K562 (cell line): ENCODE measurements at regions not wholly inside any gene's neighbourhood (a gene's known extent, or its start where the extent isn't known, plus 50 kb on each side); places are given as distances from the start of the nearest gene placed in this dataset.

Experiments used
- ATAC-seq: fragments of 200-7000 bp; cut with Tn5 transposase; 3 replicates; pipeline ENCODE4 v1.9.1; 2020; ENCODE audit warnings: moderate library complexity
- BruUV-seq: library from RNA; stranded (reverse); fragments of 400-500 nt; replicated peaks from 2 replicates; lab custom pipeline; 2021; lab: Mats Ljungman, UMichigan
- CTCF ChIA-PET: fragments of 300-600 bp; formaldehyde crosslinking; extraction: SDS; loops from one replicate; lab custom pipeline; 2021; ENCODE audit warnings: low intra/inter-chr PET ratio; lab: Yijun Ruan, JAX
- POLR2A ChIA-PET: fragments of 300-600, 350-650 bp; sonication (Branson Sonifier 250); formaldehyde crosslinking; extraction: SDS; loops from one replicate; lab custom pipeline; 2021; ENCODE audit warnings: antibody characterized with exemption, inconsistent platforms; lab: Yijun Ruan, JAX
- DNase-seq, 4 experiments: peaks; one replicate each; pipeline versions ENCODE4 v3.0.0 to v3.0.0-alpha.2; 2011 to 2018; ENCODE audit warnings: low spot score in 3 of 4, mixed read lengths in 3 of 4; ENCODE audit errors: extremely low read depth in 1 of 4
- FAIRE-seq: peaks from 2 replicates; lab custom pipeline; 2011; peaks lifted over from hg19 to GRCh38; lab: Jason Lieb, UNC
- H2AFZ ChIP-seq: 2 replicates; pipeline ENCODE4 v1.6.0; 2011; ENCODE audit warnings: low read depth, low read length, control low read depth, inconsistent platforms
- H3K27ac ChIP-seq: fragments of 200-600 bp; 3 replicates; pipeline ENCODE4 v1.8.0; 2011; ENCODE audit warnings: low read depth, mild to moderate bottlenecking, control low read depth, inconsistent platforms, low read length, moderate library complexity, mixed read lengths; ENCODE audit errors: extremely low read depth
- H3K27me3 ChIP-seq, 2 experiments: fragments of 300-600 bp in 1 of 2; 2 replicates in 1 of 2; 3 replicates in 1 of 2; pipeline versions ENCODE4 v1.6.0 to v1.8.0; 2011; ENCODE audit warnings: inconsistent platforms in 2 of 2, low read length in 2 of 2, mild to moderate bottlenecking in 1 of 2, mixed read lengths in 1 of 2, moderate library complexity in 1 of 2; ENCODE audit not compliant: control insufficient read depth in 2 of 2, insufficient read depth in 2 of 2
- H3K36me3 ChIP-seq: fragments of 300-600 bp; 3 replicates; pipeline ENCODE4 v1.8.0; 2011; ENCODE audit warnings: mild to moderate bottlenecking, low read length, inconsistent platforms; ENCODE audit not compliant: control insufficient read depth, insufficient read depth
- H3K4me1 ChIP-seq, 2 experiments: fragments of 200-600 bp in 1 of 2; replicated peaks in 1 of 2; 2 replicates in 1 of 2; 3 replicates in 1 of 2; pipeline versions ENCODE4 v1.5.1 to v1.8.0; 2011; ENCODE audit warnings: inconsistent platforms in 2 of 2, low read length in 2 of 2, mild to moderate bottlenecking in 1 of 2, mixed read lengths in 1 of 2, moderate library complexity in 1 of 2; ENCODE audit not compliant: control insufficient read depth in 2 of 2, insufficient read depth in 2 of 2
- H3K4me2 ChIP-seq: 2 replicates; pipeline ENCODE4 v1.6.1; 2011; ENCODE audit warnings: low read length, control low read depth, inconsistent platforms, mixed read lengths; ENCODE audit not compliant: insufficient read depth
- H3K4me3 ChIP-seq: fragments of 200-600 bp; sonication (generic), shearing (Covaris generic); 2 replicates; pipeline ENCODE4 v1.5.1; 2016; ENCODE audit warnings: control low read depth, inconsistent platforms
- H3K79me2 ChIP-seq: fragments of 200-600 bp; 3 replicates; pipeline ENCODE4 v1.8.0; 2011; ENCODE audit warnings: low read length, inconsistent platforms; ENCODE audit not compliant: control insufficient read depth, insufficient read depth
- H3K9ac ChIP-seq, 2 experiments: 2 replicates each; pipeline versions ENCODE4 v1.6.0 to v1.6.1; 2011; ENCODE audit warnings: low read depth in 2 of 2, low read length in 2 of 2, control low read depth in 1 of 2, inconsistent platforms in 1 of 2, mild to moderate bottlenecking in 1 of 2, mixed read lengths in 1 of 2; ENCODE audit not compliant: insufficient read depth in 1 of 2
- H3K9me1 ChIP-seq: one replicate; pipeline ENCODE4 v1.6.0; 2011; ENCODE audit warnings: inconsistent platforms, mild to moderate bottlenecking, low read length, moderate library complexity; ENCODE audit not compliant: control insufficient read depth, insufficient read depth
- H3K9me3 ChIP-seq: replicated peaks from 2 replicates; pipeline ENCODE4 v1.5.1; 2011; ENCODE audit warnings: low read depth, low read length, inconsistent platforms; ENCODE audit not compliant: control insufficient read depth, insufficient read depth
- H4K20me1 ChIP-seq: replicated peaks from 2 replicates; pipeline ENCODE4 v1.6.1; 2011; ENCODE audit warnings: low read length, inconsistent platforms, mixed read lengths; ENCODE audit not compliant: control insufficient read depth, insufficient read depth
- ARNT ChIP-seq, 2 experiments: fragments of 450-650 bp; IDR thresholded peaks; 2 replicates each; pipeline ENCODE4 v1.6.1; 2016; ENCODE audit warnings: mild to moderate bottlenecking in 1 of 2
- ATF1 ChIP-seq, 2 experiments: fragments of 450-650 bp in 1 of 2; IDR thresholded peaks; 2 replicates each; pipeline ENCODE4 v1.6.1; 2016; ENCODE audit warnings: missing compliant biosample characterization in 1 of 2, missing genetic modification characterization in 1 of 2
- BHLHE40 ChIP-seq: IDR thresholded peaks from 2 replicates; pipeline ENCODE4 v1.6.1; 2011; ENCODE audit warnings: low read length, improper control_type of control experiment
- CCAR2 ChIP-seq: fragments of 200-400 bp; formaldehyde crosslinking; IDR thresholded peaks from 2 replicates; pipeline ENCODE4 v1.6.1; 2017; ENCODE audit warnings: mild to moderate bottlenecking, low read depth, low read length
- CEBPG ChIP-seq, 3 experiments: fragments of 200-800 bp in 1 of 3; sonication (Bioruptor generic) in 1 of 3; sonication (generic) in 1 of 3; formaldehyde crosslinking in 1 of 3; IDR thresholded peaks in 2 of 3; conservative IDR thresholded peaks in 1 of 3; 2 replicates each; pipeline versions ENCODE4 v1.6.1 to v1.8.0; 2016 to 2022; ENCODE audit warnings: missing compliant biosample characterization in 2 of 3, missing genetic modification characterization in 2 of 3, mild to moderate bottlenecking in 1 of 3, missing genetic modification reagents in 1 of 3
- IFI16 ChIP-seq: fragments of 250-450 bp; sonication (Bioruptor Pico); IDR thresholded peaks from 2 replicates; pipeline ENCODE4 v2.1.2; 2022; ENCODE audit warnings: mild to moderate bottlenecking, inconsistent platforms
- THRB ChIP-seq: fragments of 450-650 bp; formaldehyde crosslinking; conservative IDR thresholded peaks from 2 replicates; pipeline ENCODE4 v1.4.0; 2022; ENCODE audit warnings: mild to moderate bottlenecking, missing genetic modification characterization
- ZBTB7A ChIP-seq: IDR thresholded peaks from 2 replicates; pipeline ENCODE4 v1.6.1; 2011; ENCODE audit warnings: low read depth, mild to moderate bottlenecking, low read length, moderate library complexity, borderline replicate concordance; ENCODE audit not compliant: control insufficient read depth
- WGBS: fragments of 100-300 bp; shearing (Covaris generic); methylation state at CpG from one replicate; pipeline ENCODE4 v1.1.6; 2016; ENCODE audit warnings: low coverage, mixed read lengths; ENCODE audit not compliant: insufficient coverage; ENCODE audit errors: missing lambda C conversion rate; 5-methylcytosine and 5-hydroxymethylcytosine counted together
- in situ Hi-C: fragments of 300-500 bp; cut with MboI; formaldehyde crosslinking; loops from 4 replicates; pipeline ENCODE4 v1.15.0; 2018; ENCODE audit warnings: inconsistent platforms, mixed read lengths
- intact Hi-C: fragments of 100-400 bp; cut with micrococcal nuclease; formaldehyde crosslinking; loops from 2 replicates; pipeline ENCODE4 v1.14.2; 2022
- TF ChIP-seq, protein P1 (sequence below): fragments of 250-450 bp; sonication (Bioruptor Pico); IDR thresholded peaks from 2 replicates; pipeline ENCODE4 v1.5.0; 2021; ENCODE audit warnings: mild to moderate bottlenecking, borderline replicate concordance
- TF ChIP-seq, protein P2 (sequence below): sonication (generic); formaldehyde crosslinking; IDR thresholded peaks from 2 replicates; pipeline ENCODE4 v1.5.0; 2020; ENCODE audit warnings: missing genetic modification reagents

- POLR2A ChIA-PET: no interaction called here
- 0% methylated on average over 3 of the region's 3 CpGs for WGBS
- Histone ChIP-seq H3K27me3 (peaks cover 2 to 9% of the 10 kb centered on the region in 2 experiments; a peak in 3 of 5 replicates), H4K20me1 (no peaks in the 10 kb centered on the region), H3K4me1 (no peaks in the 10 kb centered on the region), H3K9me3 (no peaks in the 10 kb centered on the region), H3K4me3 (no peak overlapping the region), H3K79me2 (no peaks in the 10 kb centered on the region), H3K27ac (no peak overlapping the region), H3K4me2 (no peak overlapping the region), H3K36me3 (no peaks in the 10 kb centered on the region), H3K9ac (no peak overlapping the region), H3K9me1 (no peaks in the 10 kb centered on the region), H2AFZ (no peak overlapping the region)
- DNase-seq: no peak
- in situ Hi-C loops: no loop called here
- intact Hi-C loops: loop anchor here (2.0 to 5.0 kb wide), 3 partner anchors 420 to 600 kb away; no protein-coding TSS in a partner anchor
- CTCF ChIA-PET: interaction anchor here (0.9 kb wide), 1 partner anchor 448 kb away, joined by 3 read pairs; no protein-coding TSS in a partner anchor
- FAIRE-seq: no peak
- ATAC-seq: no peak
- TF ChIP-seq CEBPG (CRISPR knock-in tag; IDR thresholded peaks at IDR 0.05) (no peak), CEBPG (tag; conservative IDR thresholded peaks at IDR 0.05 in 1 of 2, IDR thresholded peaks at IDR 0.05 in 1 of 2) (no peak), THRB (no peak), IFI16 (CRISPR knock-in tag) (no peak), CCAR2 (no peak), ARNT (IDR thresholded peaks at IDR 0.05) (no peak), ATF1 (CRISPR knock-in tag; IDR thresholded peaks at IDR 0.05) (no peak), ATF1 (tag; IDR thresholded peaks at IDR 0.05) (no peak), BHLHE40 (no peak), ZBTB7A (no peak)
- TF ChIP-seq, protein P1, sequence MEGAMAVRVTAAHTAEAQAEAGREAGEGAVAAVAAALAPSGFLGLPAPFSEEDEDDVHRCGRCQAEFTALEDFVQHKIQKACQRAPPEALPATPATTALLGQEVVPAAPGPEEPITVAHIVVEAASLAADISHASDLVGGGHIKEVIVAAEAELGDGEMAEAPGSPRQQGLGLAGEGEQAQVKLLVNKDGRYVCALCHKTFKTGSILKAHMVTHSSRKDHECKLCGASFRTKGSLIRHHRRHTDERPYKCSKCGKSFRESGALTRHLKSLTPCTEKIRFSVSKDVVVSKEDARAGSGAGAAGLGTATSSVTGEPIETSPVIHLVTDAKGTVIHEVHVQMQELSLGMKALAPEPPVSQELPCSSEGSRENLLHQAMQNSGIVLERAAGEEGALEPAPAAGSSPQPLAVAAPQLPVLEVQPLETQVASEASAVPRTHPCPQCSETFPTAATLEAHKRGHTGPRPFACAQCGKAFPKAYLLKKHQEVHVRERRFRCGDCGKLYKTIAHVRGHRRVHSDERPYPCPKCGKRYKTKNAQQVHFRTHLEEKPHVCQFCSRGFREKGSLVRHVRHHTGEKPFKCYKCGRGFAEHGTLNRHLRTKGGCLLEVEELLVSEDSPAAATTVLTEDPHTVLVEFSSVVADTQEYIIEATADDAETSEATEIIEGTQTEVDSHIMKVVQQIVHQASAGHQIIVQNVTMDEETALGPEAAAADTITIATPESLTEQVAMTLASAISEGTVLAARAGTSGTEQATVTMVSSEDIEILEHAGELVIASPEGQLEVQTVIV: no peak
- TF ChIP-seq, protein P2, sequence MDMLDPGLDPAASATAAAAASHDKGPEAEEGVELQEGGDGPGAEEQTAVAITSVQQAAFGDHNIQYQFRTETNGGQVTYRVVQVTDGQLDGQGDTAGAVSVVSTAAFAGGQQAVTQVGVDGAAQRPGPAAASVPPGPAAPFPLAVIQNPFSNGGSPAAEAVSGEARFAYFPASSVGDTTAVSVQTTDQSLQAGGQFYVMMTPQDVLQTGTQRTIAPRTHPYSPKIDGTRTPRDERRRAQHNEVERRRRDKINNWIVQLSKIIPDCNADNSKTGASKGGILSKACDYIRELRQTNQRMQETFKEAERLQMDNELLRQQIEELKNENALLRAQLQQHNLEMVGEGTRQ (CRISPR knock-in tag): no peak
- BruUV-seq: no TSS peak
Measured at GRCh38 chr5:77561965-77562364, 69.8 kb upstream of the WDR41 start.
